ENCODE measurements at regions not wholly inside any gene's neighbourhood (a gene's known extent, or its start where the extent isn't known, plus 50 kb on each side); places are given as distances from the start of the nearest gene placed in this dataset.
A peak's percentile ranks its signal among the peaks of the same experiment; 100 is the strongest.

DNA sequence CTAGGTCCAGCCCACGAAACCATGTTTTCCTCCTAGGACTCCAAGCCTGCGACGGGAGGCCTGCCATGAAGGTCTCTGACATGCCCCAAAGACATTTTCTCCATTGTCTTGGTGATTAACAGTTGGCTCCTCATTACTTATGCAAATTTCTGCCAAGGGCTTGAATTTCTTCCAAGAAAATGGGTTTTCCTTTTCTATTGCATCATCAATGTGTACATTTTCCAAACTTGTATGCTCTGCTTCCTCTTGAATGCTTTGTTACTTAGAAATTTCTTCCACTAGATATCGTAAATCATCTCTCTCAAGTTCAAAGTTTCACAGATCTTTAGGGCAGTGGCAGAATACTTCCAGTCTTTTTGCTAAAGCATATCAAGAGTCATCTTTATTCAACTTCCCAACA is 1792.7 kb upstream of the CDH9 start:
- H3K9me2 ChIP-seq (ENCODE audit: insufficient read depth) = peaks cover 16% of the 10 kb centered on the region; the same call in 1 of the 2 replicates
- no peak overlapping the region for H3K27ac ChIP-seq (ENCODE audit: low read depth)
- Mint-ChIP-seq H3K9me3 (no peaks in the 10 kb centered on the region; the same call in 2 of the 3 replicates), H3K36me3 (ENCODE audit: low read depth) (no peaks in the 10 kb centered on the region), H3K4me1 (no peaks in the 10 kb centered on the region), H3K27me3 (ENCODE audit: insufficient read depth, low read depth, poor library complexity) (no peaks in the 10 kb centered on the region), H3K4me3 (no peak overlapping the region), H3K27ac (no peak overlapping the region)
- no peaks in the 10 kb centered on the region for H3K36me3 ChIP-seq (ENCODE audit: insufficient read depth)
- H3K79me2 ChIP-seq (replicated peaks; ENCODE audit: insufficient read depth) = no peaks in the 10 kb centered on the region
- TF ChIP-seq CREB1 (CRISPR knock-in tag; IDR thresholded peaks at IDR 0.05; ENCODE audit: low read depth) = no peak
- TF ChIP-seq EZH2phosphoT487 (IDR thresholded peaks at IDR 0.05; ENCODE audit: unreplicated experiment) = no peak
- TF ChIP-seq, protein P1, sequence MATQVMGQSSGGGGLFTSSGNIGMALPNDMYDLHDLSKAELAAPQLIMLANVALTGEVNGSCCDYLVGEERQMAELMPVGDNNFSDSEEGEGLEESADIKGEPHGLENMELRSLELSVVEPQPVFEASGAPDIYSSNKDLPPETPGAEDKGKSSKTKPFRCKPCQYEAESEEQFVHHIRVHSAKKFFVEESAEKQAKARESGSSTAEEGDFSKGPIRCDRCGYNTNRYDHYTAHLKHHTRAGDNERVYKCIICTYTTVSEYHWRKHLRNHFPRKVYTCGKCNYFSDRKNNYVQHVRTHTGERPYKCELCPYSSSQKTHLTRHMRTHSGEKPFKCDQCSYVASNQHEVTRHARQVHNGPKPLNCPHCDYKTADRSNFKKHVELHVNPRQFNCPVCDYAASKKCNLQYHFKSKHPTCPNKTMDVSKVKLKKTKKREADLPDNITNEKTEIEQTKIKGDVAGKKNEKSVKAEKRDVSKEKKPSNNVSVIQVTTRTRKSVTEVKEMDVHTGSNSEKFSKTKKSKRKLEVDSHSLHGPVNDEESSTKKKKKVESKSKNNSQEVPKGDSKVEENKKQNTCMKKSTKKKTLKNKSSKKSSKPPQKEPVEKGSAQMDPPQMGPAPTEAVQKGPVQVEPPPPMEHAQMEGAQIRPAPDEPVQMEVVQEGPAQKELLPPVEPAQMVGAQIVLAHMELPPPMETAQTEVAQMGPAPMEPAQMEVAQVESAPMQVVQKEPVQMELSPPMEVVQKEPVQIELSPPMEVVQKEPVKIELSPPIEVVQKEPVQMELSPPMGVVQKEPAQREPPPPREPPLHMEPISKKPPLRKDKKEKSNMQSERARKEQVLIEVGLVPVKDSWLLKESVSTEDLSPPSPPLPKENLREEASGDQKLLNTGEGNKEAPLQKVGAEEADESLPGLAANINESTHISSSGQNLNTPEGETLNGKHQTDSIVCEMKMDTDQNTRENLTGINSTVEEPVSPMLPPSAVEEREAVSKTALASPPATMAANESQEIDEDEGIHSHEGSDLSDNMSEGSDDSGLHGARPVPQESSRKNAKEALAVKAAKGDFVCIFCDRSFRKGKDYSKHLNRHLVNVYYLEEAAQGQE (IDR thresholded peaks at IDR 0.05; ENCODE audit: unreplicated experiment) = no peak
- TF ChIP-seq, protein P2, sequence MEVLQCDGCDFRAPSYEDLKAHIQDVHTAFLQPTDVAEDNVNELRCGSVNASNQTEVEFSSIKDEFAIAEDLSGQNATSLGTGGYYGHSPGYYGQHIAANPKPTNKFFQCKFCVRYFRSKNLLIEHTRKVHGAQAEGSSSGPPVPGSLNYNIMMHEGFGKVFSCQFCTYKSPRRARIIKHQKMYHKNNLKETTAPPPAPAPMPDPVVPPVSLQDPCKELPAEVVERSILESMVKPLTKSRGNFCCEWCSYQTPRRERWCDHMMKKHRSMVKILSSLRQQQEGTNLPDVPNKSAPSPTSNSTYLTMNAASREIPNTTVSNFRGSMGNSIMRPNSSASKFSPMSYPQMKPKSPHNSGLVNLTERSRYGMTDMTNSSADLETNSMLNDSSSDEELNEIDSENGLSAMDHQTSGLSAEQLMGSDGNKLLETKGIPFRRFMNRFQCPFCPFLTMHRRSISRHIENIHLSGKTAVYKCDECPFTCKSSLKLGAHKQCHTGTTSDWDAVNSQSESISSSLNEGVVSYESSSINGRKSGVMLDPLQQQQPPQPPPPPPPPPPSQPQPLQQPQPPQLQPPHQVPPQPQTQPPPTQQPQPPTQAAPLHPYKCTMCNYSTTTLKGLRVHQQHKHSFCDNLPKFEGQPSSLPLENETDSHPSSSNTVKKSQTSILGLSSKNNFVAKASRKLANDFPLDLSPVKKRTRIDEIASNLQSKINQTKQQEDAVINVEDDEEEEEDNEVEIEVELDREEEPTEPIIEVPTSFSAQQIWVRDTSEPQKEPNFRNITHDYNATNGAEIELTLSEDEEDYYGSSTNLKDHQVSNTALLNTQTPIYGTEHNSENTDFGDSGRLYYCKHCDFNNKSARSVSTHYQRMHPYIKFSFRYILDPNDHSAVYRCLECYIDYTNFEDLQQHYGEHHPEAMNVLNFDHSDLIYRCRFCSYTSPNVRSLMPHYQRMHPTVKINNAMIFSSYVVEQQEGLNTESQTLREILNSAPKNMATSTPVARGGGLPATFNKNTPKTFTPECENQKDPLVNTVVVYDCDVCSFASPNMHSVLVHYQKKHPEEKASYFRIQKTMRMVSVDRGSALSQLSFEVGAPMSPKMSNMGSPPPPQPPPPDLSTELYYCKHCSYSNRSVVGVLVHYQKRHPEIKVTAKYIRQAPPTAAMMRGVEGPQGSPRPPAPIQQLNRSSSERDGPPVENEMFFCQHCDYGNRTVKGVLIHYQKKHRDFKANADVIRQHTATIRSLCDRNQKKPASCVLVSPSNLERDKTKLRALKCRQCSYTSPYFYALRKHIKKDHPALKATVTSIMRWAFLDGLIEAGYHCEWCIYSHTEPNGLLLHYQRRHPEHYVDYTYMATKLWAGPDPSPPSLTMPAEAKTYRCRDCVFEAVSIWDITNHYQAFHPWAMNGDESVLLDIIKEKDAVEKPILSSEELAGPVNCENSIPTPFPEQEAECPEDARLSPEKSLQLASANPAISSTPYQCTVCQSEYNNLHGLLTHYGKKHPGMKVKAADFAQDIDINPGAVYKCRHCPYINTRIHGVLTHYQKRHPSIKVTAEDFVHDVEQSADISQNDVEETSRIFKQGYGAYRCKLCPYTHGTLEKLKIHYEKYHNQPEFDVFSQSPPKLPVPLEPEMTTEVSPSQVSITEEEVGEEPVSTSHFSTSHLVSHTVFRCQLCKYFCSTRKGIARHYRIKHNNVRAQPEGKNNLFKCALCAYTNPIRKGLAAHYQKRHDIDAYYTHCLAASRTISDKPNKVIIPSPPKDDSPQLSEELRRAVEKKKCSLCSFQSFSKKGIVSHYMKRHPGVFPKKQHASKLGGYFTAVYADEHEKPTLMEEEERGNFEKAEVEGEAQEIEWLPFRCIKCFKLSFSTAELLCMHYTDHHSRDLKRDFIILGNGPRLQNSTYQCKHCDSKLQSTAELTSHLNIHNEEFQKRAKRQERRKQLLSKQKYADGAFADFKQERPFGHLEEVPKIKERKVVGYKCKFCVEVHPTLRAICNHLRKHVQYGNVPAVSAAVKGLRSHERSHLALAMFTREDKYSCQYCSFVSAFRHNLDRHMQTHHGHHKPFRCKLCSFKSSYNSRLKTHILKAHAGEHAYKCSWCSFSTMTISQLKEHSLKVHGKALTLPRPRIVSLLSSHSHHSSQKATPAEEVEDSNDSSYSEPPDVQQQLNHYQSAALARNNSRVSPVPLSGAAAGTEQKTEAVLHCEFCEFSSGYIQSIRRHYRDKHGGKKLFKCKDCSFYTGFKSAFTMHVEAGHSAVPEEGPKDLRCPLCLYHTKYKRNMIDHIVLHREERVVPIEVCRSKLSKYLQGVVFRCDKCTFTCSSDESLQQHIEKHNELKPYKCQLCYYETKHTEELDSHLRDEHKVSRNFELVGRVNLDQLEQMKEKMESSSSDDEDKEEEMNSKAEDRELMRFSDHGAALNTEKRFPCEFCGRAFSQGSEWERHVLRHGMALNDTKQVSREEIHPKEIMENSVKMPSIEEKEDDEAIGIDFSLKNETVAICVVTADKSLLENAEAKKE (CRISPR knock-in tag; IDR thresholded peaks at IDR 0.05) = no peak
- TF ChIP-seq EZH2 (IDR thresholded peaks at IDR 0.05; ENCODE audit: low read depth, unreplicated experiment) = no peak
- TF ChIP-seq, protein P3, sequence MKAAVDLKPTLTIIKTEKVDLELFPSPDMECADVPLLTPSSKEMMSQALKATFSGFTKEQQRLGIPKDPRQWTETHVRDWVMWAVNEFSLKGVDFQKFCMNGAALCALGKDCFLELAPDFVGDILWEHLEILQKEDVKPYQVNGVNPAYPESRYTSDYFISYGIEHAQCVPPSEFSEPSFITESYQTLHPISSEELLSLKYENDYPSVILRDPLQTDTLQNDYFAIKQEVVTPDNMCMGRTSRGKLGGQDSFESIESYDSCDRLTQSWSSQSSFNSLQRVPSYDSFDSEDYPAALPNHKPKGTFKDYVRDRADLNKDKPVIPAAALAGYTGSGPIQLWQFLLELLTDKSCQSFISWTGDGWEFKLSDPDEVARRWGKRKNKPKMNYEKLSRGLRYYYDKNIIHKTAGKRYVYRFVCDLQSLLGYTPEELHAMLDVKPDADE (IDR thresholded peaks at IDR 0.05) = no peak
- TF ChIP-seq NANOG (IDR thresholded peaks at IDR 0.05; ENCODE audit: borderline replicate concordance) = no peak
- no peak for TF ChIP-seq POLR2AphosphoS5 (IDR thresholded peaks at IDR 0.05; ENCODE audit: low read depth)
- no peak for TF ChIP-seq STAT1 (IDR thresholded peaks at IDR 0.05; ENCODE audit: unreplicated experiment)
- TF ChIP-seq, protein P4, sequence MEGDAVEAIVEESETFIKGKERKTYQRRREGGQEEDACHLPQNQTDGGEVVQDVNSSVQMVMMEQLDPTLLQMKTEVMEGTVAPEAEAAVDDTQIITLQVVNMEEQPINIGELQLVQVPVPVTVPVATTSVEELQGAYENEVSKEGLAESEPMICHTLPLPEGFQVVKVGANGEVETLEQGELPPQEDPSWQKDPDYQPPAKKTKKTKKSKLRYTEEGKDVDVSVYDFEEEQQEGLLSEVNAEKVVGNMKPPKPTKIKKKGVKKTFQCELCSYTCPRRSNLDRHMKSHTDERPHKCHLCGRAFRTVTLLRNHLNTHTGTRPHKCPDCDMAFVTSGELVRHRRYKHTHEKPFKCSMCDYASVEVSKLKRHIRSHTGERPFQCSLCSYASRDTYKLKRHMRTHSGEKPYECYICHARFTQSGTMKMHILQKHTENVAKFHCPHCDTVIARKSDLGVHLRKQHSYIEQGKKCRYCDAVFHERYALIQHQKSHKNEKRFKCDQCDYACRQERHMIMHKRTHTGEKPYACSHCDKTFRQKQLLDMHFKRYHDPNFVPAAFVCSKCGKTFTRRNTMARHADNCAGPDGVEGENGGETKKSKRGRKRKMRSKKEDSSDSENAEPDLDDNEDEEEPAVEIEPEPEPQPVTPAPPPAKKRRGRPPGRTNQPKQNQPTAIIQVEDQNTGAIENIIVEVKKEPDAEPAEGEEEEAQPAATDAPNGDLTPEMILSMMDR (conservative IDR thresholded peaks at IDR 0.05; ENCODE audit: low read depth in 2 of 2) = no peak
- no peak for TF ChIP-seq ZNF331 (CRISPR knock-in tag; IDR thresholded peaks at IDR 0.05; ENCODE audit: low read depth)
- no peak for TF ChIP-seq JUNB (IDR thresholded peaks at IDR 0.05; ENCODE audit: unreplicated experiment)
- no peak for TF ChIP-seq ZNF114 (CRISPR knock-in tag; IDR thresholded peaks at IDR 0.05)
- no peak overlapping the region for H3K4me3 ChIP-seq
- no peak overlapping the region for H3K4me2 ChIP-seq
- no peaks in the 10 kb centered on the region for H4K20me1 ChIP-seq (replicated peaks; ENCODE audit: insufficient read depth)
- H3K4me1 ChIP-seq (ENCODE audit: insufficient read depth) = no peaks in the 10 kb centered on the region
- ATAC-seq (no peak), DNase-seq (ENCODE audit: low spot score) (no peak)
- peak overlapping the region; percentile 47; the same call in 1 of the 2 replicates for H2AFZ ChIP-seq
- H3K27me3 ChIP-seq (ENCODE audit: insufficient read depth) = no peaks in the 10 kb centered on the region
- H3F3A ChIP-seq (replicated peaks; ENCODE audit: low read depth) = no peaks in the 10 kb centered on the region

Measured in GM23338 (cell line).